ENCODE measurements at regions not wholly inside any gene's neighbourhood (a gene's known extent, or its start where the extent isn't known, plus 50 kb on each side); places are given as distances from the start of the nearest gene placed in this dataset.

- TF ChIP-seq CTCF (IDR thresholded peaks at IDR 0.05) = no peak
- TF ChIP-seq POLR2AphosphoS5 (IDR thresholded peaks at IDR 0.05; ENCODE audit: insufficient read depth in 1 of 2, low read depth in 1 of 2) = no peak
- no peak for TF ChIP-seq POLR2A (IDR thresholded peaks at IDR 0.05)
Observed at GRCh38 chr15:38691377-38691776, 126.8 kb upstream of the RASGRP1 start.

Data from vagina (tissue), 2 donors.